HCT116 (cell line): ENCODE measurements at regions not wholly inside any gene's neighbourhood (a gene's known extent, or its start where the extent isn't known, plus 50 kb on each side); places are given as distances from the start of the nearest gene placed in this dataset.

Experiments used
- ATAC-seq: fragments of 200-7000 bp; cut with Tn5 transposase; 2 replicates; pipeline ENCODE4 v1.9.1; 2020; ENCODE audit warnings: mild to moderate bottlenecking, moderate library complexity
- BruUV-seq: library from RNA; stranded (reverse); fragments of 400-500 nt; replicated peaks from 2 replicates; lab custom pipeline; 2021; lab: Mats Ljungman, UMichigan
- CTCF ChIA-PET: fragments of 300-600 bp; sonication (Branson Sonifier 250); formaldehyde crosslinking; loops from one replicate; lab custom pipeline; 2021; ENCODE audit warnings: antibody characterized with exemption; lab: Charles Lee
- POLR2A ChIA-PET: fragments of 300-600, 350-600 bp; sonication (Branson Sonifier 250); formaldehyde crosslinking; loops from one replicate; lab custom pipeline; 2021; ENCODE audit warnings: antibody characterized with exemption; lab: Charles Lee
- RAD21 ChIA-PET, 2 experiments: fragments of 300-600 bp; sonication (Branson Sonifier 250); formaldehyde crosslinking; loops; one replicate each; lab custom pipeline; 2023; ENCODE audit warnings: low total read pairs in 2 of 2; ENCODE audit not compliant: uncharacterized antibody in 2 of 2, unreplicated experiment in 2 of 2, low non-redundant PET in 1 of 2; lab: Charles Lee
- DNase-seq: peaks from one replicate; pipeline ENCODE4 v3.0.0-alpha.2; 2010; ENCODE audit warnings: low read depth, low spot score
- H2AFZ ChIP-seq: fragments of 200-600 bp; shearing (Covaris generic), sonication (generic); 2 replicates; pipeline ENCODE4 v1.6.1; 2017; ENCODE audit warnings: low read depth, mixed run types, mixed read lengths, antibody characterized with exemption, low read length; ENCODE audit not compliant: poor library complexity, severe bottlenecking
- H3K27ac ChIP-seq: 2 replicates; pipeline ENCODE4 v1.5.1; 2012; ENCODE audit warnings: low read depth, low read length
- H3K27me3 ChIP-seq: fragments of 200-600 bp; sonication (generic); 2 replicates; pipeline ENCODE4 v1.6.1; 2016; ENCODE audit warnings: mixed run types, low read length, mixed read lengths; ENCODE audit not compliant: insufficient read depth
- H3K36me3 ChIP-seq, 2 experiments: fragments of 200-500 bp in 1 of 2; fragments of 200-600 bp in 1 of 2; sonication (Bioruptor generic) in 1 of 2; sonication (generic) in 1 of 2; 2 replicates each; pipeline versions ENCODE4 v1.5.1 to v1.6.1; 2014 to 2016; ENCODE audit warnings: low read length in 2 of 2, inconsistent platforms in 1 of 2, mixed read lengths in 1 of 2, mixed run types in 1 of 2; ENCODE audit not compliant: insufficient read depth in 2 of 2, control insufficient read depth in 1 of 2
- H3K4me1 ChIP-seq, 2 experiments: fragments of 200-600 bp in 1 of 2; sonication (generic) in 1 of 2; 2 replicates each; pipeline versions ENCODE4 v1.5.1 to v1.6.1; 2012 to 2017; ENCODE audit warnings: low read length in 2 of 2, inconsistent platforms in 1 of 2, mild to moderate bottlenecking in 1 of 2, mixed read lengths in 1 of 2, mixed run types in 1 of 2, moderate library complexity in 1 of 2; ENCODE audit not compliant: insufficient read depth in 2 of 2, control insufficient read depth in 1 of 2
- H3K4me2 ChIP-seq: fragments of 200-600 bp; sonication (generic); 2 replicates; pipeline ENCODE4 v1.6.1; 2017; ENCODE audit warnings: mixed run types, low read length, mixed read lengths
- H3K4me3 ChIP-seq, 2 experiments: fragments of 200-600 bp in 1 of 2; sonication (generic) in 1 of 2; replicated peaks in 1 of 2; 2 replicates each; pipeline ENCODE4 v1.5.1; 2011 to 2016; ENCODE audit warnings: low read length in 2 of 2, control low read depth in 1 of 2, low read depth in 1 of 2, mild to moderate bottlenecking in 1 of 2, mixed read lengths in 1 of 2, mixed run types in 1 of 2
- H3K79me2 ChIP-seq: fragments of 200-600 bp; sonication (generic); 2 replicates; pipeline ENCODE4 v1.6.1; 2017; ENCODE audit warnings: mild to moderate bottlenecking, mixed run types, low read length, moderate library complexity, mixed read lengths; ENCODE audit not compliant: insufficient read depth
- H3K9ac ChIP-seq: fragments of 200-600 bp; sonication (generic); 2 replicates; pipeline ENCODE4 v1.6.1; 2016; ENCODE audit warnings: low read length, mixed read lengths
- H3K9me2 ChIP-seq: fragments of 200-600 bp; sonication (generic), shearing (Covaris generic); 2 replicates; pipeline ENCODE4 v1.6.1; 2017; ENCODE audit warnings: mixed run types, mild to moderate bottlenecking, moderate library complexity; ENCODE audit not compliant: insufficient read depth
- H3K9me3 ChIP-seq, 2 experiments: fragments of 200-500 bp in 1 of 2; fragments of 200-600 bp in 1 of 2; sonication (Bioruptor generic) in 1 of 2; sonication (generic) in 1 of 2; 2 replicates each; pipeline ENCODE4 v1.6.1; 2014 to 2017; ENCODE audit warnings: low read length in 2 of 2, mixed read lengths in 2 of 2, inconsistent platforms in 1 of 2, low read depth in 1 of 2, mild to moderate bottlenecking in 1 of 2, mixed run types in 1 of 2, moderate library complexity in 1 of 2; ENCODE audit not compliant: control insufficient read depth in 1 of 2, insufficient read depth in 1 of 2
- H4K20me1 ChIP-seq: fragments of 200-600 bp; sonication (generic), shearing (Covaris generic); 2 replicates; pipeline ENCODE4 v1.6.1; 2017; ENCODE audit warnings: mixed run types, mild to moderate bottlenecking, moderate library complexity; ENCODE audit not compliant: insufficient read depth
- CBX3 ChIP-seq: IDR thresholded peaks from 2 replicates; pipeline ENCODE4 v1.6.1; 2012; ENCODE audit warnings: low read depth
- CEBPB ChIP-seq: IDR thresholded peaks from 2 replicates; pipeline ENCODE4 v1.6.1; 2012; ENCODE audit warnings: low read depth
- EGR1 ChIP-seq: IDR thresholded peaks from 2 replicates; pipeline ENCODE4 v1.6.1; 2012; ENCODE audit warnings: low read depth
- ELF1 ChIP-seq: IDR thresholded peaks from 2 replicates; pipeline ENCODE4 v1.6.1; 2012; ENCODE audit warnings: low read depth, borderline replicate concordance
- EZH2phosphoT487 ChIP-seq: fragments of 200-600 bp; IDR thresholded peaks from 2 replicates; pipeline ENCODE4 v1.6.1; 2018; ENCODE audit warnings: antibody characterized with exemption, borderline replicate concordance
- POLR2A ChIP-seq: IDR thresholded peaks from 2 replicates; pipeline ENCODE4 v1.7.0; 2011; ENCODE audit warnings: borderline replicate concordance; ENCODE audit not compliant: insufficient read depth, insufficient read length; ENCODE audit errors: extremely low read depth
- POLR2AphosphoS5 ChIP-seq: IDR thresholded peaks from 2 replicates; pipeline ENCODE4 v1.6.1; 2011; ENCODE audit warnings: mild to moderate bottlenecking, low read depth, low read length, moderate library complexity
- RAD21 ChIP-seq: IDR thresholded peaks from 2 replicates; pipeline ENCODE4 v1.6.1; 2012; ENCODE audit warnings: low read depth, mild to moderate bottlenecking
- SIN3A ChIP-seq: IDR thresholded peaks from 2 replicates; pipeline ENCODE4 v1.6.1; 2012; ENCODE audit warnings: low read depth
- SP1 ChIP-seq: IDR thresholded peaks from 2 replicates; pipeline ENCODE4 v1.6.1; 2012; ENCODE audit warnings: low read depth
- YY1 ChIP-seq: IDR thresholded peaks from 2 replicates; pipeline ENCODE4 v1.6.1; 2011; ENCODE audit warnings: low read length, low read depth, moderate library complexity, mild to moderate bottlenecking; ENCODE audit not compliant: insufficient replicate concordance; ENCODE audit errors: extremely low read depth
- ZFX ChIP-seq: fragments of 450-650 bp; IDR thresholded peaks from 2 replicates; pipeline ENCODE4 v1.6.1; 2017
- intact Hi-C: fragments of 100-400 bp; cut with micrococcal nuclease; formaldehyde crosslinking; loops from 2 replicates; pipeline ENCODE4 v1.10.0; 2022
- TF ChIP-seq, protein P1 (sequence below): IDR thresholded peaks from 2 replicates; pipeline ENCODE4 v1.6.1; 2012

DNA sequence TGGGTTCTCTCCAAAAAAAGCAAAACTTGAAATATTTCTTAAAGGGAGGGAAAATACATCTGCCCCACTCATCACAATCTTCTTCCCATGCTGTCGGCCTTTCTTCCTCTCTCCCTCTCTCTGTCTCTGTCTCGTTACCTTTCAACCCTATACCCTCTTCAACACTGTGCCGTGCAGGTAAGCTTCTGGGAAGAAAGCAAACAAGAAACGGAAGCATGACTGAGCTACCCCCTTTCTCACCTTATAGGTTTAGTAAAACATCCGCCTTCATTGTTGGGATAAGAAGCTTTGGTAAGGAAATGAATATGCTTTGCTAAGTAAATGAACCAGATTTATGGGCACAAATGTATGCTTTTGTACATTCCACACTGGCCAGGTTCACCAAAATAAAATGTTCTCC lies 63.0 kb downstream of the TMEM30B start:
- ChIA-PET RAD21 (no interaction called here), POLR2A (no interaction called here), CTCF (no interaction called here)
- Histone ChIP-seq H2AFZ (no peak overlapping the region), H3K36me3 (no peaks in the 10 kb centered on the region), H3K4me3 (no peak overlapping the region), H3K9me2 (no peaks in the 10 kb centered on the region), H3K9ac (no peak overlapping the region)
- DNase-seq, result no peak
- intact Hi-C loops, result no loop called here
- TF ChIP-seq ELF1, result no peak
- TF ChIP-seq SIN3A, result no peak
- TF ChIP-seq SP1, result no peak
- no peak for TF ChIP-seq RAD21
- no peak for TF ChIP-seq POLR2AphosphoS5
- TF ChIP-seq CEBPB, result no peak
- no peak for TF ChIP-seq YY1
- TF ChIP-seq ZFX, result no peak
- TF ChIP-seq, all 23 proteins: peak for 0
- no peak for ATAC-seq
- Histone ChIP-seq H3K9me3 (no peaks in the 10 kb centered on the region), H4K20me1 (no peaks in the 10 kb centered on the region), H3K27me3 (no peaks in the 10 kb centered on the region), H3K27ac (no peak overlapping the region), H3K79me2 (no peaks in the 10 kb centered on the region), H3K4me1 (0 out of 4 replicates have a peak, but pooled peaks cover 0 to 2% of the 10 kb centered on the region in 2 experiments), H3K4me2 (no peak overlapping the region)
- BruUV-seq, result no TSS peak

DNA sequence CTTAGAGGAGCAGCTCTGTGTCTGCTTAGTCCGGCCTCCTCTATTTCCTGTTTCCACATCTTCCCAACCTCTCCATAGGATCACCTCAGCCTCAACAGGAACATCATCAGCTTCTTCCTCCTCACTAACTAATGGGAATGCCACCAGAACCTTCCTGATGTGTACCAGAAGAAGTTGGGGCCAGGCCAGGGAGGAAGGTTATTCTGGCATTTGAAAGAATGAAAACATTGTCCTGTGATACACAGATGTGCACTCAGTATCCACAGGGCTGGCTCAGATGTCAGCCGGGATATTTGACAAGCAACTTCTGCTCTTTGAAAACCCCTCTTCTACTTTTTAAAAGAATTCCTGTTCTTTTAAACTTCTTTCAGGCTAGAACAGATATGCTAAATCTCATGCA lies 63.6 kb downstream of the TMEM30B start:
- CTCF ChIA-PET, result no interaction called here
- intact Hi-C loops, result no loop called here

More for the DNA sequence above, 63.6 kb downstream of the TMEM30B start:
- RAD21 ChIA-PET, result no interaction called here
- H3K9ac ChIP-seq, result no peak overlapping the region
- H3K36me3 ChIP-seq, result no peaks in the 10 kb centered on the region
- TF ChIP-seq EGR1 (no peak), EZH2phosphoT487 (no peak), POLR2A (no peak), ELF1 (no peak), POLR2AphosphoS5 (no peak), CBX3 (no peak), SP1 (no peak), YY1 (no peak)
- TF ChIP-seq, protein P1, sequence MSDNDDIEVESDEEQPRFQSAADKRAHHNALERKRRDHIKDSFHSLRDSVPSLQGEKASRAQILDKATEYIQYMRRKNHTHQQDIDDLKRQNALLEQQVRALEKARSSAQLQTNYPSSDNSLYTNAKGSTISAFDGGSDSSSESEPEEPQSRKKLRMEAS, result no peak
- H3K27ac ChIP-seq, result no peak overlapping the region
- H3K4me1 ChIP-seq, result 0 out of 4 replicates have a peak, but pooled peaks cover 0 to 2% of the 10 kb centered on the region in 2 experiments
- ATAC-seq, result no peak
- DNase-seq, result no peak
- H3K27me3 ChIP-seq, result no peaks in the 10 kb centered on the region
- H3K4me3 ChIP-seq, result no peak overlapping the region
- H3K79me2 ChIP-seq, result no peaks in the 10 kb centered on the region
- H4K20me1 ChIP-seq, result no peaks in the 10 kb centered on the region
- no TSS peak for BruUV-seq
- POLR2A ChIA-PET, result no interaction called here
- no peaks in the 10 kb centered on the region for H3K9me2 ChIP-seq
- no peaks in the 10 kb centered on the region for H3K9me3 ChIP-seq
- H3K4me2 ChIP-seq, result no peak overlapping the region
- no peak overlapping the region for H2AFZ ChIP-seq
